H1 (cell line): ENCODE measurements at regions not wholly inside any gene's neighbourhood (a gene's known extent, or its start where the extent isn't known, plus 50 kb on each side); places are given as distances from the start of the nearest gene placed in this dataset.

Experiments
- CTCF ChIA-PET: fragments of 300-600 bp; sonication (Branson Sonifier 250); formaldehyde crosslinking; loops from one replicate; lab custom pipeline; 2021; ENCODE audit not compliant: partially characterized antibody; lab: Charles Lee
- POLR2A ChIA-PET: fragments of 300-600 bp; sonication (Branson Sonifier 250); formaldehyde crosslinking; loops from one replicate; lab custom pipeline; 2021; ENCODE audit warnings: inconsistent platforms; ENCODE audit not compliant: partially characterized antibody; lab: Charles Lee
- DNase-seq, 2 experiments: peaks; one replicate each; pipeline versions ENCODE4 v3.0.0 to v3.0.0-alpha.2; 2010 to 2022; ENCODE audit warnings: low spot score in 2 of 2, low read depth in 1 of 2, mixed read lengths in 1 of 2
- FAIRE-seq: peaks from 2 replicates; lab custom pipeline; 2011; peaks lifted over from hg19 to GRCh38; lab: Jason Lieb, UNC
- H2AFZ ChIP-seq: 2 replicates; pipeline ENCODE4 v1.8.1; 2012; ENCODE audit warnings: low read length, inconsistent platforms
- H2AK5ac ChIP-seq: 2 replicates; pipeline ENCODE4 v1.6.1; 2013; ENCODE audit warnings: low read depth, low read length
- H2BK120ac ChIP-seq: replicated peaks from 2 replicates; pipeline ENCODE3; 2013; ENCODE audit warnings: low read depth, low read length, inconsistent platforms
- H2BK12ac ChIP-seq: 2 replicates; pipeline ENCODE4 v1.6.1; 2013; ENCODE audit warnings: low read depth, low read length
- H2BK15ac ChIP-seq: 2 replicates; pipeline ENCODE4 v1.6.1; 2013; ENCODE audit warnings: low read length
- H2BK20ac ChIP-seq: 2 replicates; pipeline ENCODE4 v1.6.1; 2013; ENCODE audit warnings: low read length
- H2BK5ac ChIP-seq: 2 replicates; pipeline ENCODE4 v1.6.1; 2013; ENCODE audit warnings: low read depth, low read length
- H3K14ac ChIP-seq: 2 replicates; pipeline ENCODE4 v1.6.1; 2013; ENCODE audit warnings: inconsistent platforms; ENCODE audit not compliant: insufficient read length
- H3K18ac ChIP-seq: 2 replicates; pipeline ENCODE4 v1.6.1; 2013; ENCODE audit warnings: low read length; ENCODE audit errors: extremely low read depth
- H3K23ac ChIP-seq: 2 replicates; pipeline ENCODE4 v1.6.1; 2013; ENCODE audit warnings: inconsistent platforms; ENCODE audit not compliant: insufficient read length
- H3K23me2 ChIP-seq: 2 replicates; pipeline ENCODE4 v1.6.1; 2013; ENCODE audit warnings: low read depth, low read length
- H3K27ac ChIP-seq: 2 replicates; pipeline ENCODE4 v1.6.1; 2011; ENCODE audit warnings: low read depth, low read length, inconsistent platforms
- H3K27me3 ChIP-seq, 4 experiments: replicated peaks in 1 of 4; 1 replicate in 1 of 4; 2 replicates in 3 of 4; pipeline versions ENCODE4 v1.6.1 to v1.8.1; 2011 to 2013; ENCODE audit warnings: low read length in 3 of 4, mild to moderate bottlenecking in 3 of 4, inconsistent platforms in 2 of 4, mixed read lengths in 2 of 4, moderate library complexity in 1 of 4; ENCODE audit not compliant: control insufficient read depth in 3 of 4, insufficient read depth in 3 of 4; ENCODE audit errors: extremely low read depth in 1 of 4
- H3K36me3 ChIP-seq, 4 experiments: 2 replicates each; pipeline versions ENCODE4 v1.6.1 to v1.8.1; 2011 to 2013; ENCODE audit warnings: mild to moderate bottlenecking in 4 of 4, low read length in 3 of 4, moderate library complexity in 2 of 4, control low read depth in 1 of 4, inconsistent platforms in 1 of 4; ENCODE audit not compliant: insufficient read depth in 4 of 4, control insufficient read depth in 2 of 4
- H3K4ac ChIP-seq: replicated peaks from 2 replicates; pipeline ENCODE3; 2013; ENCODE audit warnings: low read length, low read depth, mixed read lengths, inconsistent platforms; ENCODE audit not compliant: insufficient read length
- H3K4me1 ChIP-seq, 4 experiments: replicated peaks in 1 of 4; 1 replicate in 1 of 4; 2 replicates in 3 of 4; pipeline versions ENCODE4 v1.6.1 to v1.8.1; 2011 to 2013; ENCODE audit warnings: low read length in 3 of 4, inconsistent platforms in 2 of 4, mixed read lengths in 1 of 4; ENCODE audit not compliant: insufficient read depth in 4 of 4, control insufficient read depth in 3 of 4
- H3K4me2 ChIP-seq, 2 experiments: 2 replicates each; pipeline versions ENCODE4 v1.6.1 to v1.8.1; 2011 to 2013; ENCODE audit warnings: low read depth in 2 of 2, low read length in 2 of 2, control low read depth in 1 of 2, inconsistent platforms in 1 of 2, mild to moderate bottlenecking in 1 of 2; ENCODE audit not compliant: insufficient read depth in 1 of 2
- H3K4me3 ChIP-seq, 4 experiments: fragments of 200-600, 300-600 bp in 1 of 4; sonication (generic), shearing (Covaris generic), sonication (Bioruptor Twin) in 1 of 4; 2 replicates each; pipeline versions ENCODE4 v1.5.1 to v1.8.1; 2011 to 2016; ENCODE audit warnings: low read length in 4 of 4, low read depth in 3 of 4, control low read depth in 2 of 4, inconsistent platforms in 2 of 4, mild to moderate bottlenecking in 2 of 4, mixed read lengths in 1 of 4, moderate library complexity in 1 of 4; ENCODE audit not compliant: insufficient read depth in 2 of 4; ENCODE audit errors: extremely low read depth in 1 of 4
- H3K56ac ChIP-seq: replicated peaks from 2 replicates; pipeline ENCODE3; 2013; ENCODE audit warnings: low read depth, mild to moderate bottlenecking, mixed read lengths, low read length, inconsistent platforms; ENCODE audit not compliant: insufficient read length
- H3K79me1 ChIP-seq: 2 replicates; pipeline ENCODE4 v1.6.1; 2013; ENCODE audit warnings: low read depth, low read length, control low read depth
- H3K79me2 ChIP-seq, 2 experiments: 2 replicates each; pipeline versions ENCODE4 v1.6.1 to v1.8.1; 2012 to 2013; ENCODE audit warnings: low read length in 2 of 2, mild to moderate bottlenecking in 2 of 2, inconsistent platforms in 1 of 2; ENCODE audit not compliant: insufficient read depth in 2 of 2, control insufficient read depth in 1 of 2
- H3K9ac ChIP-seq, 4 experiments: replicated peaks in 1 of 4; 1 replicate in 1 of 4; 2 replicates in 3 of 4; pipeline versions ENCODE4 v1.6.1 to v1.8.1; 2011 to 2013; ENCODE audit warnings: low read depth in 3 of 4, low read length in 3 of 4, control low read depth in 2 of 4, mild to moderate bottlenecking in 2 of 4, moderate library complexity in 2 of 4, inconsistent platforms in 1 of 4; ENCODE audit errors: extremely low read depth in 1 of 4
- H3K9me3 ChIP-seq, 2 experiments: 2 replicates each; pipeline versions ENCODE4 v1.6.1 to v1.8.1; 2012 to 2013; ENCODE audit warnings: mild to moderate bottlenecking in 2 of 2, moderate library complexity in 2 of 2, control low read depth in 1 of 2, inconsistent platforms in 1 of 2, low read depth in 1 of 2, low read length in 1 of 2, mixed read lengths in 1 of 2; ENCODE audit not compliant: insufficient read depth in 2 of 2
- H4K20me1 ChIP-seq, 2 experiments: replicated peaks in 1 of 2; 2 replicates each; pipeline versions ENCODE3 to v1.8.1; 2011 to 2013; ENCODE audit warnings: inconsistent platforms in 2 of 2, low read length in 2 of 2, mild to moderate bottlenecking in 1 of 2; ENCODE audit not compliant: insufficient read depth in 2 of 2, control insufficient read depth in 1 of 2
- H4K5ac ChIP-seq: 2 replicates; pipeline ENCODE4 v1.6.1; 2013; ENCODE audit warnings: low read length, low read depth, mixed read lengths, inconsistent platforms; ENCODE audit not compliant: insufficient read length
- H4K8ac ChIP-seq: 2 replicates; pipeline ENCODE4 v1.8.0; 2013; ENCODE audit warnings: mild to moderate bottlenecking, moderate library complexity, low read length, inconsistent platforms; ENCODE audit not compliant: insufficient read depth; ENCODE audit errors: extremely low read depth
- H4K91ac ChIP-seq: replicated peaks from 2 replicates; pipeline ENCODE3; 2013; ENCODE audit warnings: low read length, mixed read lengths, inconsistent platforms; ENCODE audit not compliant: insufficient read length
- CHD2 ChIP-seq: IDR thresholded peaks from 2 replicates; pipeline ENCODE4 v1.6.1; 2012; ENCODE audit warnings: low read length, improper control_type of control experiment
- RBBP5 ChIP-seq: IDR thresholded peaks from 2 replicates; pipeline ENCODE4 v1.7.1; 2012; ENCODE audit warnings: low read depth, mild to moderate bottlenecking, inconsistent platforms, low read length, moderate library complexity, borderline replicate concordance
- TF ChIP-seq, protein P1 (sequence below): IDR thresholded peaks from 2 replicates; pipeline ENCODE4 v1.6.1; 2011; ENCODE audit warnings: low read length, improper control_type of control experiment

GRCh38 chr14:86627080-86627479 lies 1097.1 kb downstream of the FLRT2 start:
- H2AFZ ChIP-seq: no peak overlapping the region

More at GRCh38 chr14:86627080-86627479, 1097.1 kb downstream of the FLRT2 start:
- H4K20me1 ChIP-seq: no peaks in the 10 kb centered on the region
- H2BK20ac ChIP-seq: no peak overlapping the region
- no peak overlapping the region for H3K9ac ChIP-seq
- H4K5ac ChIP-seq: no peak overlapping the region
- H3K79me1 ChIP-seq: no peaks in the 10 kb centered on the region
- H4K8ac ChIP-seq: no peak overlapping the region
- no peaks in the 10 kb centered on the region for H3K36me3 ChIP-seq
- H3K27ac ChIP-seq: no peak overlapping the region
- no peaks in the 10 kb centered on the region for H3K9me3 ChIP-seq
- H3K4me3 ChIP-seq: no peak overlapping the region
- no peak overlapping the region for H3K4ac ChIP-seq
- ChIA-PET POLR2A (no interaction called here), CTCF (no interaction called here)
- TF ChIP-seq CHD2 (no peak), RBBP5 (no peak)
- TF ChIP-seq, protein P1, sequence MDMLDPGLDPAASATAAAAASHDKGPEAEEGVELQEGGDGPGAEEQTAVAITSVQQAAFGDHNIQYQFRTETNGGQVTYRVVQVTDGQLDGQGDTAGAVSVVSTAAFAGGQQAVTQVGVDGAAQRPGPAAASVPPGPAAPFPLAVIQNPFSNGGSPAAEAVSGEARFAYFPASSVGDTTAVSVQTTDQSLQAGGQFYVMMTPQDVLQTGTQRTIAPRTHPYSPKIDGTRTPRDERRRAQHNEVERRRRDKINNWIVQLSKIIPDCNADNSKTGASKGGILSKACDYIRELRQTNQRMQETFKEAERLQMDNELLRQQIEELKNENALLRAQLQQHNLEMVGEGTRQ: no peak
- H3K4me1 ChIP-seq: no peaks in the 10 kb centered on the region
- H3K14ac ChIP-seq: no peak overlapping the region
- no peak overlapping the region for H2AK5ac ChIP-seq
- no peaks in the 10 kb centered on the region for H3K79me2 ChIP-seq
- H4K91ac ChIP-seq: no peak overlapping the region
- no peak overlapping the region for H2BK120ac ChIP-seq
- no peak overlapping the region for H3K56ac ChIP-seq
- no peak overlapping the region for H3K4me2 ChIP-seq
- no peak overlapping the region for H2BK15ac ChIP-seq
- no peak overlapping the region for H2BK5ac ChIP-seq
- DNase-seq (no peak), FAIRE-seq (no peak)
- no peaks in the 10 kb centered on the region for H3K23me2 ChIP-seq
- no peak overlapping the region for H3K18ac ChIP-seq
- no peak overlapping the region for H2BK12ac ChIP-seq
- no peak overlapping the region for H3K23ac ChIP-seq
- H3K27me3 ChIP-seq: no peaks in the 10 kb centered on the region
